H7 (cell line): ENCODE measurements at regions not wholly inside any gene's neighbourhood (a gene's known extent, or its start where the extent isn't known, plus 50 kb on each side); places are given as distances from the start of the nearest gene placed in this dataset.
"Not testable (repeated sequence)": the region's sequence is repeated elsewhere in the genome, so short reads cannot be mapped to it uniquely, and the experiment has no call there.

Experiments
- DNase-seq: peaks from one replicate; pipeline ENCODE4 v3.0.0; 2012
- H3K27me3 ChIP-seq: 2 replicates; pipeline ENCODE4 v1.6.0; 2011; ENCODE audit warnings: mild to moderate bottlenecking, low read length; ENCODE audit not compliant: control insufficient read depth, insufficient read depth
- H3K36me3 ChIP-seq: replicated peaks from 2 replicates; pipeline ENCODE4 v1.5.1; 2011; ENCODE audit warnings: low read length; ENCODE audit not compliant: control insufficient read depth, insufficient read depth
- H3K4me3 ChIP-seq: 2 replicates; pipeline ENCODE4 v1.5.1; 2011; ENCODE audit warnings: low read depth, mild to moderate bottlenecking, control low read depth, low read length, moderate library complexity; ENCODE audit not compliant: insufficient read depth

GRCh38 chr13:90594681-90595080 is 752.8 kb upstream of the MIR17HG start:
- H3K4me3 ChIP-seq = no peak overlapping the region
- no peaks in the 10 kb centered on the region for H3K36me3 ChIP-seq
- no peaks in the 10 kb centered on the region for H3K27me3 ChIP-seq
- no peak for DNase-seq

- no peak for DNase-seq
- Histone ChIP-seq H3K36me3 (no peaks in the 10 kb centered on the region), H3K27me3 (no peaks in the 10 kb centered on the region), H3K4me3 (no peak overlapping the region)
Observed at GRCh38 chr13:90605664-90606063, 741.8 kb upstream of the MIR17HG start.

GRCh38 chr13:90606921-90607320 is 740.6 kb upstream of the MIR17HG start:
- not testable (repeated sequence) for H3K36me3 ChIP-seq, H3K27me3 ChIP-seq, H3K4me3 ChIP-seq, DNase-seq

GRCh38 chr13:90612391-90612790 is 735.1 kb upstream of the MIR17HG start:
- no peaks in the 10 kb centered on the region for H3K27me3 ChIP-seq
- no peak for DNase-seq
- H3K4me3 ChIP-seq = no peak overlapping the region
- no peaks in the 10 kb centered on the region for H3K36me3 ChIP-seq

- Histone ChIP-seq H3K36me3 (no peaks in the 10 kb centered on the region), H3K27me3 (no peaks in the 10 kb centered on the region), H3K4me3 (no peak overlapping the region)
- no peak for DNase-seq
Observed at GRCh38 chr13:90613076-90613795, 734.3 kb upstream of the MIR17HG start.

GRCh38 chr13:90615236-90615635 is 732.3 kb upstream of the MIR17HG start:
- H3K36me3 ChIP-seq = no peaks in the 10 kb centered on the region
- no peak for DNase-seq
- no peaks in the 10 kb centered on the region for H3K27me3 ChIP-seq
- H3K4me3 ChIP-seq = no peak overlapping the region

GRCh38 chr13:90615767-90616166 is 731.7 kb upstream of the MIR17HG start:
- no peak for DNase-seq
- no peaks in the 10 kb centered on the region for H3K27me3 ChIP-seq
- no peak overlapping the region for H3K4me3 ChIP-seq
- H3K36me3 ChIP-seq = no peaks in the 10 kb centered on the region

GRCh38 chr13:90618133-90618532 is 729.4 kb upstream of the MIR17HG start:
- no peak for DNase-seq
- Histone ChIP-seq H3K4me3 (no peak overlapping the region), H3K27me3 (no peaks in the 10 kb centered on the region), H3K36me3 (no peaks in the 10 kb centered on the region)

GRCh38 chr13:90622541-90622940 is 724.9 kb upstream of the MIR17HG start:
- H3K36me3 ChIP-seq = no peaks in the 10 kb centered on the region
- no peak for DNase-seq
- no peaks in the 10 kb centered on the region for H3K27me3 ChIP-seq
- no peak overlapping the region for H3K4me3 ChIP-seq

- H3K27me3 ChIP-seq = no peaks in the 10 kb centered on the region
- no peak for DNase-seq
Observed at GRCh38 chr13:90623318-90624011, 724.0 kb upstream of the MIR17HG start.

GRCh38 chr13:90627813-90628212 is 719.7 kb upstream of the MIR17HG start:
- Histone ChIP-seq H3K36me3 (no peaks in the 10 kb centered on the region), H3K4me3 (no peak overlapping the region), H3K27me3 (no peaks in the 10 kb centered on the region)
- DNase-seq = no peak

More at GRCh38 chr13:90623318-90624011, 724.0 kb upstream of the MIR17HG start:
- Histone ChIP-seq H3K4me3 (no peak overlapping the region), H3K36me3 (no peaks in the 10 kb centered on the region)

GRCh38 chr13:90628471-90628870 is 719.0 kb upstream of the MIR17HG start:
- DNase-seq = no peak
- Histone ChIP-seq H3K36me3 (no peaks in the 10 kb centered on the region), H3K27me3 (no peaks in the 10 kb centered on the region), H3K4me3 (no peak overlapping the region)

- no peak for DNase-seq
- no peak overlapping the region for H3K4me3 ChIP-seq
- H3K27me3 ChIP-seq = no peaks in the 10 kb centered on the region
- H3K36me3 ChIP-seq = no peaks in the 10 kb centered on the region
Observed at GRCh38 chr13:90630716-90631115, 716.8 kb upstream of the MIR17HG start.

GRCh38 chr13:90632184-90632583 is 715.3 kb upstream of the MIR17HG start:
- H3K27me3 ChIP-seq = no peaks in the 10 kb centered on the region
- no peak for DNase-seq
- H3K36me3 ChIP-seq = no peaks in the 10 kb centered on the region
- H3K4me3 ChIP-seq = no peak overlapping the region

GRCh38 chr13:90633849-90634248 is 713.6 kb upstream of the MIR17HG start:
- H3K27me3 ChIP-seq = no peaks in the 10 kb centered on the region
- H3K4me3 ChIP-seq = no peak overlapping the region
- H3K36me3 ChIP-seq = no peaks in the 10 kb centered on the region
- no peak for DNase-seq
